AG20443 (cell line): ENCODE measurements at regions not wholly inside any gene's neighbourhood (a gene's known extent, or its start where the extent isn't known, plus 50 kb on each side); places are given as distances from the start of the nearest gene placed in this dataset.

ENCODE experiments used
- DNase-seq: peaks from one replicate; pipeline ENCODE4 v3.0.0; 2012; ENCODE audit warnings: low spot score, mixed read lengths

DNA sequence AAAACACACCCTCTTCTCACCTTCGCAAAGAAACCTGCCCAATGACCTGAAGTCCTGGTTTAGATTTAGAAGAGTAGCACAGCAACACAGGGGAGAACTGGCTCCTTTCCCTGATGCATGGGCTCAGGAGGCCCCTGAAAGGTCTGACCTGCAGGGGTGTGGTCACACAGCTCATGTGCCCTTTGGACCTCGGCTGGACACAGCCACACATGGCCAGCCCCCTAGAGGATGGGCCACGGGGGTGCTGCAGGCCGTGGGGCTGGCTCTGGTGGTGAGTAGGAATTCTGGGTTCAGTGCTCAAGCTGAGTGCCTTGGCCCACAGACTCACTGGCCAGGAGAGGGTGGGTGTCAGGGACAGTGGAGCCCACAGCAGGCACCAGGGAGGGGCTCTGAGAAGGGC is 118.5 kb upstream of the ADCY1 start:
- DNase-seq = no peak

DNA sequence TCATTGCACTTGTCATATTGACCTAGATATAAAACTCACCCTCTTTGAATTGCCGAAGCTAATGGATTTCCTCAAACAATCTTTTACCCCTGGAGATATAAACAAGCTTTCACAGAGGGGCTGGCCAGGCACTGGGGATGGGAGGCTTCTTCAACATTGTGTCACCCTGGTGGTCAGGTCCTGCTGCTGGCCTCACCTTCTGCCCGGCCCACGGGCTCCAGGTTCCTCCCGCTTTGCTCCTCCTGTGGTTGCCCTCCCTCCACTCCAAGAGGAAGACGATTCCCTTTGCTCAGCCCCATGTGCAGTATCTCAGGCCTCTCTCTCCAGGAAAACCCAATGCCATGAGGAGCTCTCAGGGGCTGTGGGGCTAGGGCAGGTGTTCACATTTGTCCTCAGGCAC is 118.1 kb upstream of the ADCY1 start:
- no peak for DNase-seq

DNA sequence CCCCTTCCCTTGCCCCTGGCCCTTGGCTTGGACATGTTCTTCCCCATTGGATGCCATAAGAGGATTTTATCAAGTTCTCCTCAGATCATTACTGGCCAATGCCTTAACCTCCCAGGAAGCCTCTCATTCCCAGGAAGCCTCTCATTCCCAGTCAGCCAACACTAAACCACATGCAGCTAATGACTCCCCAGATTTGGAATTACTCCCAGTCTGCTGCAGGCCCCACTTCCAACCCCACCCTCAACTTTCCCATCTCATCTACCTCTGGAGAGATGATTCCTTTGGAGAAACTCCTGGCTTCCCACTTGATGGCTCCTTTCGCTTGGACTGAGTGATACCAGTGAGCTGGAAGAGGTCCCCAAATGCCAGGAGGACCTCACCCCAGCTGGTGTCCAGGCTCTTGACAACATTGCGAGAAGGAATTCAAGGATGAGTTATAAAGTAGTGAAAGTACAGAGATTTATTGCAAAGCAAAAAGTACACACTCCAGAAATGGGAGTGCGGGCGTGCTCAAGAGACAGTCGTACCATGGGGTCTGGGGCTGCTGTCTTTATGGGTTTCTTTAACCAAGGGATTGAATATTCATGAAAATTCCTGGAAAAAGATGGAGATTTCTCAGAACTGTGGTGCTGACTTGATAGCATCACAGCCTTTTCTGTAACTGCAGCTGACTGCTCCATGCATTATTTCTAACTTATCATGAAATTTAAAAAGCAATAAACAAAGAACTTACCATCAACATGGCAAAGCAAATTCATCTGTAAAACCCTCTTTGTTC is 117.2 kb upstream of the ADCY1 start:
- peak; percentile 67 for DNase-seq

DNA sequence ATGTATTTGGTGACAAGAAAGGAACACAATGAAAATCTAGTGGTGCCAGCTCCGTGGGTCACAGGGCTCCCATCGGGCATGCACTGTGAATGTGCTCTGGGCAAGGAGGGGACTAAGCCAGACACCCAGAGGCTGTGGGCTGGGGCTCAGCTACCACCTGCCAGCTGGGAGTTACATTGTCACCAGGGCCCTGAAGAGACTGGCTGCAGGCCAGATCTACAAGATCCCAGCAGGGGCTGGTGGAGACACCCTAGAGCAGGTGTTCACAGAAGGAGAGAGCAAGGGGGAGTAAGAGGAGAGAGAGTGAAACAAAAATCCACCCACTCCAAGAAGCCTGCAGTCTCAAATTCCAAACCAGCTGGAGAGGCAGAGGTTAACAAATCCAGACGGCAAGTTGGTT is 116.6 kb upstream of the ADCY1 start:
- DNase-seq = no peak

DNA sequence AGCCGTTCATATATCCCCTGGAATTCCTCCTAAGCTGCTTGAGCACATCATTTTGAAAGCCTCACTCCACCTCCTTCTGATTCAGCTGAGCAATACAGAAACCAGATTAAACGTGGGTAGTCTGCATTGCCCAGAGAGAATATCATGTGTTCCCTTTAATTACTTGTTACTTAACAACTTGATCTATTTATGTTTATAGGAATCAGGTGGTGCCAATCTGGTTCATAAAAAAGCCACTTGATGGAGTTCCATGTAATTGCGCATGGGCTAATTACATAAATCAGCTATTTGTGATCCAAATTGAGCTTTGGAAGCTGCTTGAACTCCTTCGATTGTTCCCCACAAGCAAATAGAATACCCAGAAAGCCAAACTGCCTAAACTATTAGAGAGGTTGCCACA is 114.7 kb upstream of the ADCY1 start:
- DNase-seq = no peak

DNA sequence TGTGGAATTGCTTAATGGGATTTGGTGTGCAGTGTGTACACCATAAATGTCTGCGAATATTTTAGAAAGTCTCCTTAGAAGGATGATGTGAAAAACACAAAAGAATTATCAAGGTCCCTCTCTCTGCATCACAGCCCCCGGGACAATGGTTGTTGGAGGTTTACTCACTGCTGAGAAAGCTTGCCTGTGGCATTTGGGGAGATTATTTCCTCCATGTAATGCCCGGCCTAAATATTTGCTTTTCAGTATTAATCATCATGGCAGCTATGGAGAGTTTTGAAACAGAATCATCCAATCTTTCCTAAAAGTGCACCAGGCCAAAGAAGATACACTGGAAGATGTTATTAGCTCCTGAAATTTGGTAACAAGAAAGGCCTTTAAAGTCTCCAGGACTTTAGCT is 113.8 kb upstream of the ADCY1 start:
- DNase-seq = no peak

DNA sequence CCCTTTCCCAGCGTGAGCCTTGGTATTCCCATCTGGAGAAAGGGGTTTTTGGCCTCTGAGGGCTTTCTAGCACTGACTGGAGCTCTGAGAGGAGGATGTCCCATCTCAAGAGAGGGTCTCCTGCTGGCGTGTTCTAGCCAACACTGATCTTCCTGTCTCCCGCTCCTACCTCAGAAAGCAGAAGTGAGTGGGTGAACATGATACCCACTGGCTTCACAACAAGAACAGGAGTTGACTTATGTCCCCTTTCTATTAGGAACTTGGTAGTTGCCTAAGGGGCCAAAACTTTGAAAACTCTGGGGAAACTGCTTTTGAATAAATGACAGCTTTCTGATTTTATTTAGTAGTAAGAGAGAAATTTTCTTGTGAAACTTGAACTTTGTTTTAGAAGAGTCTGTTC is 113.1 kb upstream of the ADCY1 start:
- no peak for DNase-seq

DNA sequence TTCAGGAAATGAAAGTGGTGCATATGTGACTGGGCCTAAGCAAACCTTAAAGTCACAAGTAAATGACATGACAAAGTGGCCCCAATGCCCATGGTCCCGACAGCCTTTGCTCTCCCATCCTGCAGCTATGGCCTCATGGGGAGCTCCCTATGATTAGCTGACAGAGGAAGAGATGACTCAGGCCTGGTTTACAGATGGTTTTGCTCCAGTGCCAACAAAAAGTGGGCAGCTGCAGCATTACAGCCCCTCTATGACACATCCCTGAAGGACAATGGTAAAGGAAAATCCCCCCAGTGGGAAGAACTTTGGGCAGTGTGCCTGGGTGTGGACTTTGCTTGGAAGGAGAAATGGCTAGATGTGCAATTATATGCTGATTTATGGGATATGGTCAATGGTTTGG is 105.1 kb upstream of the ADCY1 start:
- no peak for DNase-seq

DNA sequence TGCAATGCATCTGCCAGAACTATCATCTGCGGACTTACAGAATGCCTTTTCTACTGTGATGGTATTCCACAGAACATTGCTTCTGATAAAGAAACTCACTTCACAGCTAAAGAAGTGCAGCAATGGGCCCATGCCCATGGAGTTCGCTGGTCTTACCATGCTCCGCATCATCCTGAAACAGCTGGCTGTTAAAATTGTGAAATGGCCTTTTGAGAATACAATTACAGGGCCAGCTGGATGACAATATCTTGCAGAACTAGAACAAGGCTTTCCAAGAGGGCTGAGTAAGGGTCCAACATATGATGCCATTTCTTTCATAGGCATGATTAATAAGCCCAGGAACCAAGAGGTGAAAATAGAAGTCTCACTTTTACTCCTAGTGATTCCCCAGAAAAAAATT is 104.1 kb upstream of the ADCY1 start:
- DNase-seq = no peak

DNA sequence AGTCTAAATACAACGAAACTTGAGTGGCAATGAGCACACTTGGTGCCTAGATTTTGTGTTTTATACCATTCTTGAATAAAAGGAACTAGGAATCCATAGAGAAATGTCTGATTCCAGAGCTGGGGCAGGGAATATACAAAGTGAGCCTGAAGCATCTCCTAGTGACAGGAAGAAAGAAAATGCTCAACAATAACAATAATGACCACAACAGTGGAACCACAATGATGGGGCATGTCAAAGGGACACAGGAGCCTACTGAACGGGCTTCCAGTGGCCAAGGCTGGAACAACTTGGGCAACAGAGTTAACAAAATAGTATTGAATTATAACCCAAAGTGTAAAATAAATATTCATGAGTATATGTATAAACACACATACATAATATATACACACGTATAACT is 94.4 kb upstream of the ADCY1 start:
- DNase-seq = no peak

DNA sequence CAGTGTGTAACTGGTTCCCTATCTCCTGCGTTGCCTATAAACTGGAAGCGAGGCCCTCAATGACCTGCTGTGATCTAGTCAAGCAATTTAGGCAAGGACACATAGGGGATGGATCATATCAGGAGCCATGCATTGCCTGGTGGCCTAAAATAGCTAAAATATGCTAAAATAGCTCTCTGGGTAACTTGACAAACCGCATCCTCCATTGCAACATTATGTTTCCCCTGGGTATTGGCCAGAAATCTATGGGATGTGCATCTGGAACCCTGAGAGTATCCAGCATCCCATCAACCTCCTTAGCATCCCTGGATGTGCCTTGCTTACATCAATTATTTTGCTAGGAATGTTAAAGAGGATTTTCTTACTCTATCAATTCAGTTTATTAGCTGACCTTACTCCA is 91.7 kb upstream of the ADCY1 start:
- no peak for DNase-seq

DNA sequence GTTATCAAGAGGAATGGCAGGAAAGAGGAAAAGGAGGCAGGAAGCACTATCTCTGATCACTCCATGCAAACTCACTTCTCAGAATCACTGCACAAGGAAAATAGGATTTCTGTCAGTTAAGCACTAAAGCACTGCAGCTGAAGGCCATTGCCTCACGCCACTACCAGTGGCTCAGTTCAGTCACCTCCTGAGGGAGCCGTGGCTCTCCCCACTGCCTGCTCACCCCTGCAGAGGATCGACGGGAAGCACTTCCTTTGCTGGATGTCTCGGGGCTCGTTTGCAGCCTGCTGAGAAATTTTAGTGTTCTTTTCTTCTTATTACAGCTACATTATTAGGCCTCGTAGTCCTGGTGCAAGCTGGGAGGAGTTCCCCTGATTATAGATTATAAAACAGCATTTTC is 90.1 kb upstream of the ADCY1 start:
- no peak for DNase-seq

DNA sequence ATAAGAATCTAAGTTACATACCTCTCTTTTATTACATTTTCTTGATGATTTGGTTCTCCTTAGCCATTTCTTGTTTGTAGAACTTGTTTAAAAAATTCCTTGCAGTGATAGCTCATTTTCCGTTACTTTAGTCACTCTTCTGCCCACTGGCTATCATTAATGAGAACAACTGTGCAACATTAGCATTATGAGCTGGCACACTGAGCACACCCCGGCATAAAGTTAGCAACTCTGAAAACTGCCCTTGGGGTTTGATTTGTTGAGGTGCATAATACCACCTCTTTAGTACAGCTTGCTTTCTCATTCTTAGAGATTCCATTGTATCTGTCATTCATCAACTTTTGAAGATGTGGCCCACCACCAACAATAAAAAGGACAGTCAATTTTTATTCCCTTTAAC is 87.6 kb upstream of the ADCY1 start:
- no peak for DNase-seq

DNA sequence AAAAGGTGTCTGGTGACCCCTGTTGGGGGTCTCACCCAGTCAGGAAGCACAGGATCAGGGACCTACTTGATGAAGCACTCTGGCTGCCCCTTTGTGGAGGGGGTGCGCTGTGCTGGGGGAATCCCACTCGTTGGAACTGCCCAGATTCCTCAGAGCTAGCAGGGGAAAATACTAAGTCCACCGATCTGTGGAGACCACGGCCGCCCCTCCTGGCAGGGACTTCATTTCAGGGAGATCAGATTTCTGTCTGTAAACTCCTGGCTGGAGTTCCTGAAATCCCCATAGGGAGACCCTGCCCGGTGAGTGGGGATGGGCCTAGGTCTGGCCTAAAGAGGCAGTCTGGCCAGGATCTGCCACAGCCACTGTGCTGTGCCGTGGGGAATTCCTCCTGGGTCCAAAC is 79.3 kb upstream of the ADCY1 start:
- DNase-seq = no peak

DNA sequence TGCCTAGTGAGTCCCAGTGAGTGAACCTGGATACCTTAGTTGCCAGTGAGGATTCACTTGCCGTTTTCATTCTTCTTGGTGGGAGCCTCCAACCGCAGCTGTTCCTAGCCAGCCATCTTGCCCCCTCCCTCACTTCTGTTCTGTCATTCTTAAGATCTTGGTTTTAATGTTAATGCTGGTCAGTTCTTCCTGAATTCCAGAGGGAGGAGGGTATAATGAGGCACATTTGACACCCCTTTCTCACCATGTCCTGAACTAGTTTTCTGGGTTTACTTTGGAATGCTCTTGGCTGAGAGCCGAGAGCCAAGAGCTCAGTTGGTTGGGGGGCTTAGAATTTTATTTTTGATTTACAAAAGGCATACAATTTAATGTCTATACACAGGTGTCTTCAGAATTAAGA is 78.5 kb upstream of the ADCY1 start:
- no peak for DNase-seq

DNA sequence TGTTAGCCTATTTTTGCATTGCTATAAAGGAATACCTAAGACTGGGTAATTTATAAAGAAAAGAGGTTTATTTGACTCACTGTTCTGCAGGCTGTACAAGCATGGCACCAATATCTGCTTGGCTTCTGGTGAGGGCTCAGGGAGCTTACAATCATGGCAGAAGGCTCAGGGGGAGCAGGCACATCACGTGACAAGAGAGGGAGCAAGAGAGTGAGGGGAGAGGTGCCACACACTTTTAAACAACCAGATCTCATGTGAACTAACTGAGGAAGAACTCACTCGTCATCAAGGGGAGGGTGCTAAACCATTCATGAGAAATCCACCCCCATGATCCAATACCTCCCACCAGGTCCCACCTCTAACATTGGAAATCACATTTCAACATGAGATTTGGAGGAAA is 73.9 kb upstream of the ADCY1 start:
- no peak for DNase-seq

DNA sequence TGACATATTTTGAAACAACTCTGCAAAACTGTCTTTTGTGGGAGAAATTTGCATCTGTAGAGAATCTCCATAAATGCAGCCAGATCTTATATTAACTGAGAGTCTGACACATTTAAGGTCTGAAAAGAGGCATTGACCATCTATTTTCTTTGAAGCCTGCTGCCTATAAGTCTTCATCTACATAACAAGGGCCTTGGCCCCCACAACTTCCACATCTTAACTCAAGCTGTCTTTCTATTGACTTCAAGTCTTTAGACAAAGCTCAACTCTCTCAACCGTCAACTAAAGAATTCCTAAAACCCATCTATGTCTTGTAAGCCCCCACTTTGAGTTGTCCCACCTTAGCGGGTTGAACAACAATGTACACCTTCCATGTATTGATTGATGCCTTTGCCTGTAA is 72.4 kb upstream of the ADCY1 start:
- DNase-seq = no peak

DNA sequence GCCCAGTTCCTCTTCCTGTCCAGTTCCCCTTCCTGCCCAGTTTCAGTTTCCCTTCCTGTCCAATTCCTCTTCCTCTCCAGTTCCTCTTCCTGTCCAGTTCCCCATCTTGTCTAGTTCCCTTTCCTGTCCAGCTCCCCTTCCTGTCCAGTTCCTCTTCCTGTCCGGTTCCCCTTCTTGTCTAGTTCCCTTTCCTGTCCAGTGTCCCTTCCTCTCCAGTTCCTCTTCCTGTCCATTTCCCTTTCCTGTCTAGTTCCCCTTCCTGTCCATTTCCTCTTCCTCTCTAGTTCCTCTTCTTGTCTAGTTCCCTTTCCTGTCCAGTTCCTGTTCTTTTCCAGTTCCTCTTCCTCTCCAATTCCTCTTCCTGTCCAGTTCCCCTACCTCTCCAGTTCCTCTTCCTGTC is 68.1 kb upstream of the ADCY1 start:
- no peak for DNase-seq

DNA sequence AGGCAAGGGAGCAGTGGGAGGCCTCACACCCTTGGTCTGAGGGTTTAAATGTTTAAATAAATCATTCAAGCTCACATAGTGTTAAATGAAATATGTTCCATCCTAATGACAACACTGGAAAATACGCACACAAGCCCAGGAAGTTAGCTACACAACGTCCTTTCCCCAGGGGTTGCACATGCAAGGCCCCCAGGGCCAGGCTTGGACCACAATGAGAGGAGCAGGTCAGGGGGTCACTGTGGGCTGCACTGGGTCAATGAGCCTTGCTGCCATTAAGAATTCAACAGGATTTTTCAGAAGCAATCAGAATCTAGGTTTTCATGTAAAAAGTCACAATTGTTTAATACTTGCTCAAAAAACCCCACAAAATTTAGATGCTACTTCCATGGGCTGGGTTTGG is 64.9 kb upstream of the ADCY1 start:
- no peak for DNase-seq

DNA sequence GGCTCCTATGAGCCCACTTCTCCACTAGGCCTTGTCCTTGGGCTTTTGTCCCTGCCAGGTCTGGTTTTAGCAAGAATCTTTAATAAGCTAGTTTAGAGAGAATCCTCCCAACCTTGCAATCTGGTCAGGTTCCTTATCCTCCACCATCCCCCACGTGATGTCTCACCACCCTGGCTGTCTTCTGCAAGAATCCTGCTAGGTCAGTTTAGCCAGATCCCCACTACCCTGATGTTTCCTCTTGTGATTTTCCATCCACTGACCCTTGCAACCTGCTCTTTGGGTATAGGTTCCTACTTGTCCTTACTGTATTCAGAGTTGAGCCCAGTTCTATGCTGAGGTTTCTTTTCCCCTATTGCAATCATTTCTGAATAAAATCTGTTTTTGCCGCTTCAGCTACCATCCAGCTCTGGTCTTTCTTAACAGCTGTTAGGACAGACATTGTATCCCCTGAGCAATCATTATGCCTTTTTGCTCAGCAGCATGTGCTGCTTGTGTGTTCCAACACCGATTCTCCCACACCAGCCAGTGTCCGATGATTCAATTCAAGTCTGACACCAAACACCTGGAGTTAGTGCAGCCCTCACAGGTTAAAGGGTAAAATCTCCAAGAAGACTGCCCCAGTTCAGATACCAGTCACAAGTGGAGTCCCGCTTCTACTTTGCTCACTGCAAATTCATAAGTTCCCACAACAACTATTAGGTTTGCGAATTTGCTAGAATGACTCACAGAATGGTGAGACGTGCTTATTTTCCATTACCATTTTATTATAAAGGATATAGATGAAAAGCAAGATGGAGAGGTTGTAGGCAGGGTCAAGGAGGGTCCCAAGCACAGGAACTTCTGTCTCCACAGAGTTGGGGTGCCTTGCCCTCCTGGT is 62.2 kb upstream of the ADCY1 start:
- DNase-seq = no peak

DNA sequence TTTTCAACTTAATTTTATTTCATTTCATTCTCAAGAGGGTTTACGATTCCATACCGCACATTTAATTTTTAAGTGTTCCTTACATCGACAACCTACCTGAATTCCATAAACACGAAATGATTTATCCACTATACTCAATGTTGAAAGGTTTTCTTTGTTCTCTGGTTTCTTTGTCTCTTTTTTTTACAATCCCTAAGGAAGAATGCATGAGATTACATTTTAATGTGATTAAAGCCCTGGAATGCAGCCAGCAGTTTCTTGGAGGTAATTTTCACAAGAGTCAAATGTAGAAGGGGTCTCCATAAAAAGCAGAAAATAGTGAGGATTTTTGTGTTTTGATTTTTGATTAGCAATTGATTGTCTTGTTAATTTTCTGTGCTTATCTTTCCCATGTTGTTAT is 59.2 kb upstream of the ADCY1 start:
- DNase-seq = no peak

DNA sequence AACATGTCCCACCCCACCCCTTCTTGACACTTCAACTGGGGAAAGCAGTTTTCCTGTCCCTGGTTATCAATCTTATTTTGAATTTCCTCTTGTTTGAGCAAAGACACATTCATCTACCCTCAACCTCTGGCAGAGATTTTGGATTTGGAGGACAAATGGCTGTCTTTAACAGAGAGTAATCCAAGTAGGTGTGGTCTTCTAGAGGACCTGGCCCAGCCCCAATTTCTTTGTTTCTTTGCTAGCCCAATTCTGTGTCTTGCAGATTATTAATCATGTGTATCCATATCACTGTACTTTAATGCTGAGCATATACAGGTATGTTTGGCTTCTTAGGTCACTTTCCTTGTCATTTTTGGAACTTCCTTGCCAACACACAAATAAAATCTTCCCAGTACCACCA is 58.8 kb upstream of the ADCY1 start:
- no peak for DNase-seq
